Astrocyte (in vitro differentiated cells and primary cell): ENCODE measurements at regions not wholly inside any gene's neighbourhood (a gene's known extent, or its start where the extent isn't known, plus 50 kb on each side); places are given as distances from the start of the nearest gene placed in this dataset.
"Not testable (repeated sequence)": the region's sequence is repeated elsewhere in the genome, so short reads cannot be mapped to it uniquely, and the experiment has no call there.

Experiments
- CTCF ChIP-seq: IDR thresholded peaks from 2 replicates; pipeline ENCODE4 v1.5.1; 2011; ENCODE audit warnings: low read depth, mild to moderate bottlenecking, inconsistent platforms, low read length, moderate library complexity; ENCODE audit not compliant: insufficient read depth
- EZH2 ChIP-seq: IDR thresholded peaks from 2 replicates; pipeline ENCODE4 v1.6.1; 2012; ENCODE audit warnings: mild to moderate bottlenecking, low read length, inconsistent platforms; ENCODE audit not compliant: insufficient read depth

GRCh38 chr14:48266201-48266600 is 590.8 kb upstream of the MDGA2 start:
- TF ChIP-seq CTCF, EZH2: not testable (repeated sequence)
